WERI-Rb-1 (cell line): ENCODE measurements at regions not wholly inside any gene's neighbourhood (a gene's known extent, or its start where the extent isn't known, plus 50 kb on each side); places are given as distances from the start of the nearest gene placed in this dataset.

Experiments
- DNase-seq: peaks from one replicate; pipeline ENCODE4 v3.0.0-alpha.2; 2020
- H3K27ac ChIP-seq: fragments of 250-450 bp; sonication (Bioruptor Pico); 2 replicates; pipeline ENCODE4 v1.5.1; 2020; ENCODE audit warnings: mild to moderate bottlenecking, moderate library complexity
- H3K27me3 ChIP-seq: fragments of 250-450 bp; sonication (Bioruptor Pico); 2 replicates; pipeline ENCODE4 v1.5.1; 2021; ENCODE audit warnings: mild to moderate bottlenecking, low read depth, moderate library complexity; ENCODE audit not compliant: insufficient read depth, severe bottlenecking
- H3K36me3 ChIP-seq: fragments of 250-450 bp; sonication (Bioruptor Pico); 2 replicates; pipeline ENCODE4 v1.5.1; 2020; ENCODE audit warnings: mild to moderate bottlenecking, moderate library complexity
- H3K4me3 ChIP-seq: 2 replicates; pipeline ENCODE4 v1.5.1; 2011; ENCODE audit warnings: low read depth, mild to moderate bottlenecking, control low read depth, low read length
- H3K9me3 ChIP-seq: fragments of 250-450 bp; sonication (Bioruptor Pico); 2 replicates; pipeline ENCODE4 v1.5.1; 2021; ENCODE audit warnings: mild to moderate bottlenecking, moderate library complexity; ENCODE audit not compliant: severe bottlenecking
- CTCF ChIP-seq: IDR thresholded peaks from 2 replicates; pipeline ENCODE4 v1.5.1; 2011; ENCODE audit warnings: low read depth, mild to moderate bottlenecking, control low read depth, inconsistent platforms, low read length

- TF ChIP-seq CTCF: no peak
- Histone ChIP-seq H3K9me3 (no peaks in the 10 kb centered on the region), H3K36me3 (no peaks in the 10 kb centered on the region), H3K27ac (no peak overlapping the region), H3K4me3 (no peak overlapping the region), H3K27me3 (no peaks in the 10 kb centered on the region)
- DNase-seq: no peak
These were observed 139.5 kb downstream of the C16orf95 start for GRCh38 chr16:87177673-87178072.

- no peak for TF ChIP-seq CTCF
- DNase-seq: peak; percentile 39
- H3K4me3 ChIP-seq: no peak overlapping the region
- no peaks in the 10 kb centered on the region for H3K27me3 ChIP-seq
- no peaks in the 10 kb centered on the region for H3K36me3 ChIP-seq
- H3K27ac ChIP-seq: no peak overlapping the region
- no peaks in the 10 kb centered on the region for H3K9me3 ChIP-seq
These were observed 138.9 kb downstream of the C16orf95 start for GRCh38 chr16:87178177-87178863.

- H3K27ac ChIP-seq: no peak overlapping the region
- no peaks in the 10 kb centered on the region for H3K27me3 ChIP-seq
- no peak for DNase-seq
- no peaks in the 10 kb centered on the region for H3K9me3 ChIP-seq
- H3K36me3 ChIP-seq: no peaks in the 10 kb centered on the region
- no peak for TF ChIP-seq CTCF
- H3K4me3 ChIP-seq: no peak overlapping the region
These were observed 138.2 kb downstream of the C16orf95 start for GRCh38 chr16:87178977-87179376.

GRCh38 chr16:87180069-87180468, 137.1 kb downstream of the C16orf95 start:
- TF ChIP-seq CTCF: no peak
- no peak for DNase-seq
- no peaks in the 10 kb centered on the region for H3K36me3 ChIP-seq
- H3K27me3 ChIP-seq: no peaks in the 10 kb centered on the region
- no peak overlapping the region for H3K27ac ChIP-seq
- no peak overlapping the region for H3K4me3 ChIP-seq
- H3K9me3 ChIP-seq: no peaks in the 10 kb centered on the region

- no peak for TF ChIP-seq CTCF
- no peaks in the 10 kb centered on the region for H3K27me3 ChIP-seq
- no peaks in the 10 kb centered on the region for H3K36me3 ChIP-seq
- no peaks in the 10 kb centered on the region for H3K9me3 ChIP-seq
- H3K27ac ChIP-seq: no peak overlapping the region
- DNase-seq: no peak
- no peak overlapping the region for H3K4me3 ChIP-seq
These were observed 134.4 kb downstream of the C16orf95 start for GRCh38 chr16:87182759-87183158.

- H3K9me3 ChIP-seq: no peaks in the 10 kb centered on the region
- no peaks in the 10 kb centered on the region for H3K36me3 ChIP-seq
- no peak overlapping the region for H3K4me3 ChIP-seq
- TF ChIP-seq CTCF: no peak
- H3K27me3 ChIP-seq: no peaks in the 10 kb centered on the region
- H3K27ac ChIP-seq: no peak overlapping the region
- no peak for DNase-seq
These were observed 133.5 kb downstream of the C16orf95 start for GRCh38 chr16:87183647-87184046.
